IPS-15b (cell line): ENCODE measurements at regions not wholly inside any gene's neighbourhood (a gene's known extent, or its start where the extent isn't known, plus 50 kb on each side); places are given as distances from the start of the nearest gene placed in this dataset.

Experiments
- H3K27me3 ChIP-seq: one replicate; pipeline ENCODE4 v1.6.1; 2013; ENCODE audit warnings: low read length; ENCODE audit not compliant: control insufficient read depth, insufficient read depth
- H3K36me3 ChIP-seq: one replicate; pipeline ENCODE4 v1.6.1; 2013; ENCODE audit warnings: low read length; ENCODE audit not compliant: control insufficient read depth, insufficient read depth
- H3K4me1 ChIP-seq: one replicate; pipeline ENCODE4 v1.6.1; 2013; ENCODE audit warnings: mild to moderate bottlenecking, low read length; ENCODE audit not compliant: control insufficient read depth, insufficient read depth
- H3K4me3 ChIP-seq: one replicate; pipeline ENCODE4 v1.5.1; 2013; ENCODE audit warnings: low read depth, low read length
- H3K9ac ChIP-seq: one replicate; pipeline ENCODE4 v1.6.1; 2013; ENCODE audit warnings: low read depth, mild to moderate bottlenecking, low read length
- H3K9me3 ChIP-seq: one replicate; pipeline ENCODE4 v1.6.1; 2013; ENCODE audit warnings: mild to moderate bottlenecking, low read length; ENCODE audit not compliant: control insufficient read depth, insufficient read depth

- Histone ChIP-seq H3K27me3 (no peaks in the 10 kb centered on the region), H3K4me3 (no peak overlapping the region), H3K9ac (no peak overlapping the region), H3K4me1 (peaks cover 13% of the 10 kb centered on the region), H3K36me3 (no peaks in the 10 kb centered on the region), H3K9me3 (no peaks in the 10 kb centered on the region)
Measured at GRCh38 chr6:84425971-84426705, 198.7 kb upstream of the CEP162 start.

DNA sequence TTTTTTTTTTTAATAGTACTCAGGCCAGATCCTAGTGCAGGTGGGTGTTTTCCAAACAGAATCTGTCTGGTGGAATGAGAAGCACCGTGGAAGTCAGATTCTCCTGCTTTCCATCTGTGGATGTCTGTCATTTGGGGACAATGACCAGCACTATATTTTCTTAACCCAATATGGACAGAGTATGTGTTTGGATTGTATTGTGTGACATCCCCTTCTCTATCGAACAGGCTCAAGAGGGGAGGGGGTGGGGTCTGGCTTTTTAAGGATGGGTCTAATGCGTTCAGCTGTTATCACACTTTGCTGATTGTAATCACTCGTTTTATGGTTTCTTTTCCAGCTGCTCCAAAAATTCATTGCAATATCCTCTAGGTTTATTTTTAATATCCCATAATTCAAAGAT lies 197.5 kb upstream of the CEP162 start:
- no peak overlapping the region for H3K4me3 ChIP-seq
- H3K36me3 ChIP-seq = no peaks in the 10 kb centered on the region
- peaks cover 13% of the 10 kb centered on the region for H3K4me1 ChIP-seq
- no peaks in the 10 kb centered on the region for H3K9me3 ChIP-seq
- H3K27me3 ChIP-seq = no peaks in the 10 kb centered on the region
- H3K9ac ChIP-seq = no peak overlapping the region

DNA sequence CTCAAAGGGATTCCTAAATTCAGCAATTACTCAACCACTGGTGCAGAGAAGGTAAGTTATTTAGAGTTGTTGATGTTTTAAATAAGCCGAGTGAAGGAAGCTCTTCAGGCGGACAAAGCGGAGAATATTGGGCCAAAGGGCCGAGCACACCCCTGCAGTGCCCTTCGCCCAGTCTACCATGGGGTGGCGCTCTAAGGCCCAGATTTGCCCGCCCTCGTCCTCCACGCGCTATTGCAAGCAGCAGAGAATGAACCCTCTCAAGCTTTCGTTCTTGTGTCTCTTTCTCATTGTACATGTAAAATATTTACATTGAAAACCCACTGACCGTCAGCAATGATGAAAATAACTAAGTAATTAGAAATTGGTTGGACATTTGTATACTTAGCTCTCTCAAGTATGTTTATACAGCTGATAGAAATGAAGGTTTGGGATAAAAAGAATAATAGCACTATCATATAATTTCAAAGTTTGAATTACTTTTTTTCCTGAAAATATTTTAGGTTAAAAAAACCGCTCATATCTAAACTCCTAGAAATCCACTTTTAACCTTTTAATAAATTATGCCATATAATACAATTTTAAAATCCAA lies 195.0 kb upstream of the CEP162 start:
- Histone ChIP-seq H3K9me3 (no peaks in the 10 kb centered on the region), H3K9ac (no peak overlapping the region), H3K36me3 (no peaks in the 10 kb centered on the region), H3K4me1 (peaks cover 13% of the 10 kb centered on the region), H3K27me3 (no peaks in the 10 kb centered on the region), H3K4me3 (no peak overlapping the region)

GRCh38 chr6:84421031-84421430 lies 193.6 kb upstream of the CEP162 start:
- Histone ChIP-seq H3K4me3 (no peak overlapping the region), H3K4me1 (peaks cover 9% of the 10 kb centered on the region), H3K9me3 (no peaks in the 10 kb centered on the region), H3K36me3 (no peaks in the 10 kb centered on the region), H3K9ac (no peak overlapping the region), H3K27me3 (no peaks in the 10 kb centered on the region)

GRCh38 chr6:84417260-84417659 lies 189.8 kb upstream of the CEP162 start:
- Histone ChIP-seq H3K27me3 (no peaks in the 10 kb centered on the region), H3K4me1 (no peaks in the 10 kb centered on the region), H3K36me3 (no peaks in the 10 kb centered on the region), H3K4me3 (no peak overlapping the region), H3K9me3 (no peaks in the 10 kb centered on the region), H3K9ac (no peak overlapping the region)

- Histone ChIP-seq H3K4me3 (no peak overlapping the region), H3K9ac (no peak overlapping the region), H3K36me3 (no peaks in the 10 kb centered on the region), H3K4me1 (no peaks in the 10 kb centered on the region), H3K9me3 (no peaks in the 10 kb centered on the region), H3K27me3 (no peaks in the 10 kb centered on the region)
Measured at GRCh38 chr6:84416043-84416657, 188.7 kb upstream of the CEP162 start.

- no peaks in the 10 kb centered on the region for H3K27me3 ChIP-seq
- H3K9me3 ChIP-seq = no peaks in the 10 kb centered on the region
Measured at GRCh38 chr6:84415517-84415916, 188.1 kb upstream of the CEP162 start.

DNA sequence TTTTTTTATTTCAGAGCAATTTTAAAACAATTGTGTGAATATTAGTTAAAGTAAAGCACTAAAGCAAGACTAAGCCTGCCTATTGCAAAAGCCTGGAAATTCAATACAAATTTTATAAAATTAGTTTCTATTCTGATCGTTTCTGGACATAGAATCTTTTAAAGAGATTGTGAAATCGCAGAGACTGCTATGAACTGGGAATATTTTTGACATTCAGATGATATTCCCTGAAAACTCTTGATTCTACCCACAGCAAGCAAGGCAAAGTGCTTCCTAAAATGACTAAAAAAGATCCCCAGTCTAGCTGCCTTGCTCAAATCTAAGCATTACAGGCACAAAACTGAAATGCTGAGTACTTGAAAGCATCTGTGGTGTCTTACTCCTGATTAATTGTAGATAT lies 187.6 kb upstream of the CEP162 start:
- Histone ChIP-seq H3K9me3 (no peaks in the 10 kb centered on the region), H3K27me3 (no peaks in the 10 kb centered on the region), H3K36me3 (no peaks in the 10 kb centered on the region), H3K4me1 (no peaks in the 10 kb centered on the region), H3K9ac (no peak overlapping the region), H3K4me3 (no peak overlapping the region)

More at GRCh38 chr6:84415517-84415916, 188.1 kb upstream of the CEP162 start:
- Histone ChIP-seq H3K4me1 (no peaks in the 10 kb centered on the region), H3K4me3 (no peak overlapping the region), H3K36me3 (no peaks in the 10 kb centered on the region), H3K9ac (no peak overlapping the region)

DNA sequence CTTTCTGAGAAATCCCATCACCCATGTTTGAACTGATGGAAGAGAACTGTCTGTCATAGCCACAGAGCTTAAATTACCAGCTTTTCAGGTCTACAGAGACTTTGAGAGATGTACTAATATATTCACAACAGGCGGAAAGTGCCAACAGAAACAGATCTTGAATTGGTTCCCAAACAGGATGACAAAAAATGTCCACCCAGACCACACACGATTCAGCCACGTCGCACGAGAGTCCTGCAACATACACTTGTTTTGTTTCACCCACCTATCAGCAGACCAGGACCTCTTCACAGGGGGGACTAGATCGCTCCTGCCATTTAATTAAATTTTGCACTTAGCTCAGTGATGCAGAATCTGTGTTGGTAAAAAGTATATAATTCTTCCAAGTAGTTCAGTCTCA lies 187.1 kb upstream of the CEP162 start:
- no peaks in the 10 kb centered on the region for H3K4me1 ChIP-seq
- H3K27me3 ChIP-seq = no peaks in the 10 kb centered on the region
- H3K4me3 ChIP-seq = no peak overlapping the region
- no peaks in the 10 kb centered on the region for H3K36me3 ChIP-seq
- H3K9ac ChIP-seq = no peak overlapping the region
- H3K9me3 ChIP-seq = no peaks in the 10 kb centered on the region

DNA sequence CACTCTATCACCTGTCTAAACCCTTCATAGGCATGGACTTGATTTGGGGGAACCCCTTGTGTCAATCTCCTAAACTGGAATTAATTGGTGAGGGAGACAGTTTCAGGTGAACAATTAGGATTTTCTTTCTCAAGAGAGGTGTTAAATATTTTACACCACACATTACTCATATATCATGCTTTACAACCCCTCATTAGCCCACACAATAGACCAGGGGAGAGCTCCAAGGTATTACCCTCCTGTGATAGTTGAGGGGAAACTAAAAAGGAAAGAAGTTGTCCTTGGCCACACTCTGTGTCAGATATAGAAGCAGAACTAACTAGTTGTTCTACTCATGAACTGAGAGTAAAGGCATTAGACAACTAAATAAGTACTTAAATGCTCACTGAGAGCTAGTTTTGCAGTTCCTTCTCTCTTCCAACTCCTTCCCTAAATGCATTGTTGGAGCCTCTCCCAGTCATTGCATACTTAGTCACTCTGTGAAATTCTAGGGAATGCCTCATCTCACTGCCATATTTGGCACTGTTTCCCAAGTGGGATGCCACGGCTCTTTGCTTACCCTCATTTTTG lies 183.7 kb upstream of the CEP162 start:
- Histone ChIP-seq H3K4me3 (no peak overlapping the region), H3K4me1 (no peaks in the 10 kb centered on the region), H3K27me3 (no peaks in the 10 kb centered on the region), H3K36me3 (no peaks in the 10 kb centered on the region), H3K9ac (no peak overlapping the region), H3K9me3 (no peaks in the 10 kb centered on the region)

GRCh38 chr6:84409911-84410310 lies 182.5 kb upstream of the CEP162 start:
- Histone ChIP-seq H3K36me3 (no peaks in the 10 kb centered on the region), H3K9ac (no peak overlapping the region), H3K4me1 (no peaks in the 10 kb centered on the region), H3K27me3 (no peaks in the 10 kb centered on the region), H3K4me3 (no peak overlapping the region), H3K9me3 (no peaks in the 10 kb centered on the region)

- no peaks in the 10 kb centered on the region for H3K27me3 ChIP-seq
- H3K36me3 ChIP-seq = no peaks in the 10 kb centered on the region
- no peak overlapping the region for H3K4me3 ChIP-seq
- no peak overlapping the region for H3K9ac ChIP-seq
- no peaks in the 10 kb centered on the region for H3K9me3 ChIP-seq
- H3K4me1 ChIP-seq = no peaks in the 10 kb centered on the region
Measured at GRCh38 chr6:84408028-84408427, 180.6 kb upstream of the CEP162 start.
